Endothelial cell of umbilical vein (primary cell): ENCODE measurements at regions not wholly inside any gene's neighbourhood (a gene's known extent, or its start where the extent isn't known, plus 50 kb on each side); places are given as distances from the start of the nearest gene placed in this dataset.

Experiments used
- BruUV-seq: library from RNA; stranded (reverse); fragments of 400-500 nt; replicated peaks from 2 replicates; lab custom pipeline; 2021; lab: Mats Ljungman, UMichigan
- CTCF ChIA-PET: fragments of 300-600, 350-600 bp; sonication (Branson Sonifier 250); formaldehyde crosslinking; loops from one replicate; lab custom pipeline; 2021; ENCODE audit warnings: antibody characterized with exemption, inconsistent platforms; lab: Charles Lee
- POLR2A ChIA-PET: fragments of 300-600, 350-600 bp; sonication (Branson Sonifier 250); formaldehyde crosslinking; loops from one replicate; lab custom pipeline; 2021; ENCODE audit warnings: antibody characterized with exemption, inconsistent platforms; lab: Charles Lee
- DNase-seq: peaks from one replicate; pipeline ENCODE4 v3.0.0-alpha.2; 2011; ENCODE audit warnings: low read depth, low spot score
- FAIRE-seq: peaks from 2 replicates; lab custom pipeline; 2011; peaks lifted over from hg19 to GRCh38; lab: Jason Lieb, UNC
- H2AFZ ChIP-seq: 2 replicates; pipeline ENCODE4 v1.6.0; 2012; ENCODE audit warnings: low read depth, low read length, control low read depth, inconsistent platforms
- H3K27ac ChIP-seq: 2 replicates; pipeline ENCODE4 v1.5.1; 2011; ENCODE audit warnings: low read depth, mild to moderate bottlenecking, control low read depth, low read length, moderate library complexity; ENCODE audit not compliant: insufficient read depth
- H3K27me3 ChIP-seq, 2 experiments: 2 replicates each; pipeline versions ENCODE4 v1.6.0 to v1.6.1; 2011; ENCODE audit warnings: low read length in 2 of 2, mixed read lengths in 1 of 2; ENCODE audit not compliant: control insufficient read depth in 2 of 2, insufficient read depth in 2 of 2
- H3K36me3 ChIP-seq, 2 experiments: 2 replicates in 1 of 2; 3 replicates in 1 of 2; pipeline ENCODE4 v1.5.1; 2011; ENCODE audit warnings: low read length in 2 of 2, mild to moderate bottlenecking in 1 of 2, moderate library complexity in 1 of 2; ENCODE audit not compliant: control insufficient read depth in 2 of 2, insufficient read depth in 2 of 2; ENCODE audit errors: extremely low read depth in 1 of 2
- H3K4me1 ChIP-seq: 3 replicates; pipeline ENCODE4 v1.5.1; 2011; ENCODE audit warnings: mild to moderate bottlenecking, low read length; ENCODE audit not compliant: control insufficient read depth, insufficient read depth; ENCODE audit errors: extremely low read depth
- H3K4me2 ChIP-seq: 2 replicates; pipeline ENCODE4 v1.6.1; 2011; ENCODE audit warnings: low read length, control low read depth, mixed read lengths; ENCODE audit not compliant: insufficient read depth
- H3K4me3 ChIP-seq, 3 experiments: fragments of 200-600 bp in 1 of 3; sonication (generic), shearing (Covaris generic) in 1 of 3; replicated peaks in 1 of 3; 2 replicates each; pipeline ENCODE4 v1.5.1; 2011 to 2016; ENCODE audit warnings: control low read depth in 3 of 3, low read length in 3 of 3, mild to moderate bottlenecking in 2 of 3, inconsistent platforms in 1 of 3, low read depth in 1 of 3, moderate library complexity in 1 of 3; ENCODE audit not compliant: insufficient read depth in 1 of 3
- H3K79me2 ChIP-seq: 2 replicates; pipeline ENCODE4 v1.6.0; 2012; ENCODE audit warnings: low read length, inconsistent platforms; ENCODE audit not compliant: control insufficient read depth, insufficient read depth
- H3K9ac ChIP-seq: replicated peaks from 2 replicates; pipeline ENCODE3; 2011; ENCODE audit warnings: low read length, control low read depth; ENCODE audit not compliant: insufficient read depth; ENCODE audit errors: extremely low read depth
- H3K9me1 ChIP-seq: replicated peaks from 3 replicates; pipeline ENCODE4 v1.6.0; 2011; ENCODE audit warnings: mild to moderate bottlenecking, low read length; ENCODE audit not compliant: control insufficient read depth, insufficient read depth; ENCODE audit errors: extremely low read depth
- H3K9me3 ChIP-seq: replicated peaks from 2 replicates; pipeline ENCODE4 v1.5.1; 2012; ENCODE audit warnings: low read length, inconsistent platforms; ENCODE audit not compliant: control insufficient read depth, insufficient read depth
- H4K20me1 ChIP-seq: replicated peaks from 2 replicates; pipeline ENCODE3; 2011; ENCODE audit warnings: mild to moderate bottlenecking, low read length; ENCODE audit not compliant: control insufficient read depth, insufficient read depth; ENCODE audit errors: extremely low read depth
- EZH2 ChIP-seq: IDR thresholded peaks from 2 replicates; pipeline ENCODE4 v1.6.1; 2012; ENCODE audit warnings: borderline replicate concordance, low read depth, mild to moderate bottlenecking, moderate library complexity, low read length, inconsistent platforms; ENCODE audit not compliant: severe bottlenecking
- FOS ChIP-seq: IDR thresholded peaks from 2 replicates; pipeline ENCODE4 v1.6.1; 2011; ENCODE audit warnings: mild to moderate bottlenecking, low read length, moderate library complexity, borderline replicate concordance; ENCODE audit not compliant: insufficient read depth
- GATA2 ChIP-seq: IDR thresholded peaks from 2 replicates; pipeline ENCODE4 v1.7.0; 2011; ENCODE audit warnings: low read depth, mild to moderate bottlenecking, moderate library complexity, mixed read lengths, low read length; ENCODE audit not compliant: insufficient read length, insufficient read depth
- JUN ChIP-seq: IDR thresholded peaks from 2 replicates; pipeline ENCODE4 v1.6.1; 2011; ENCODE audit warnings: borderline replicate concordance, low read depth; ENCODE audit not compliant: insufficient read length, insufficient read depth
- MYC ChIP-seq: IDR thresholded peaks from one replicate; pipeline ENCODE4 v1.6.1; 2011; ENCODE audit warnings: mild to moderate bottlenecking, low read depth, low read length
- POLR2A ChIP-seq: IDR thresholded peaks from 2 replicates; pipeline ENCODE4 v1.6.1; 2012; ENCODE audit warnings: low read depth, mild to moderate bottlenecking, control low read depth, low read length
- POLR2AphosphoS5 ChIP-seq: IDR thresholded peaks from 2 replicates; pipeline ENCODE4 v1.6.1; 2012; ENCODE audit warnings: low read depth, mild to moderate bottlenecking, control low read depth, low read length, moderate library complexity; ENCODE audit not compliant: insufficient read depth
- dilution Hi-C: fragments of 300-500 bp; cut with MboI; formaldehyde crosslinking; loops from one replicate; pipeline ENCODE4 v1.15.0; 2019; ENCODE audit warnings: low sequenced_read_pairs; ENCODE audit not compliant: extremely low pct_ligation_motif_present
- intact Hi-C: fragments of 100-400 bp; cut with micrococcal nuclease; formaldehyde crosslinking; loops from one replicate; pipeline ENCODE4 v1.10.0; 2022
- TF ChIP-seq, protein P1 (sequence below), 2 donors: IDR thresholded peaks; 1 replicate in 1 of 2; 2 replicates in 1 of 2; pipeline ENCODE4 v1.5.1; 2011; ENCODE audit warnings: low read length in 2 of 2, mild to moderate bottlenecking in 2 of 2, moderate library complexity in 2 of 2, control low read depth in 1 of 2, inconsistent platforms in 1 of 2, low read depth in 1 of 2; ENCODE audit not compliant: insufficient read depth in 1 of 2; ENCODE audit errors: extremely low read depth in 1 of 2
- TF ChIP-seq, protein P2 (sequence below): IDR thresholded peaks from 2 replicates; pipeline ENCODE4 v1.6.1; 2011; ENCODE audit not compliant: insufficient read depth, insufficient read length

DNA sequence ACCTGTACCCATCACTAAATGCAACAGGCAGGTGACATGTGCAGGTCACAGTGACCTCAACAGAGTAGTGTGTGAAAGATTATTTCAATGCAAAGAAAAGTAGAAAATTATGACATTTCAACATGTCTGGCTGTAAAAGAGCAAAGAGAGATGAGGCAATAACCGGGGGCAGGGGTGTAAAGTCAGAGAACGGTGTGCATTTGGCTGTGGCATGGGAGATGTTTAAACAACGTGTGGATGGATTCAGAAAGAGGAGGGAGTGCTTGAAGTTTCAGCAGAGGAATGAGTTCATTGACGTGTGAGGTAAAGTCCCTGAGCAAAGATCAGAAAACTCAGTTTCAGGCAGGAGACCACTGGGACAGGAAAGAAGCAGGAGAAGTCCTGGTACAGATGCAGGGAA lies 229.7 kb downstream of the BUD13 start:
- dilution Hi-C loops: no loop called here
- CTCF ChIA-PET: no interaction called here
- Histone ChIP-seq H3K4me3 (no peak overlapping the region), H2AFZ (no peak overlapping the region), H3K9ac (no peak overlapping the region), H3K79me2 (no peaks in the 10 kb centered on the region), H3K4me1 (no peaks in the 10 kb centered on the region), H3K9me1 (no peaks in the 10 kb centered on the region), H3K27me3 (peaks cover 0 to 7% of the 10 kb centered on the region in 2 experiments), H3K4me2 (no peak overlapping the region), H3K9me3 (no peaks in the 10 kb centered on the region), H3K36me3 (no peaks in the 10 kb centered on the region), H3K27ac (no peak overlapping the region), H4K20me1 (no peaks in the 10 kb centered on the region)
- intact Hi-C loops: no loop called here
- no peak for DNase-seq
- no peak for FAIRE-seq
- no TSS peak for BruUV-seq
- POLR2A ChIA-PET: no interaction called here
- TF ChIP-seq, protein P1, sequence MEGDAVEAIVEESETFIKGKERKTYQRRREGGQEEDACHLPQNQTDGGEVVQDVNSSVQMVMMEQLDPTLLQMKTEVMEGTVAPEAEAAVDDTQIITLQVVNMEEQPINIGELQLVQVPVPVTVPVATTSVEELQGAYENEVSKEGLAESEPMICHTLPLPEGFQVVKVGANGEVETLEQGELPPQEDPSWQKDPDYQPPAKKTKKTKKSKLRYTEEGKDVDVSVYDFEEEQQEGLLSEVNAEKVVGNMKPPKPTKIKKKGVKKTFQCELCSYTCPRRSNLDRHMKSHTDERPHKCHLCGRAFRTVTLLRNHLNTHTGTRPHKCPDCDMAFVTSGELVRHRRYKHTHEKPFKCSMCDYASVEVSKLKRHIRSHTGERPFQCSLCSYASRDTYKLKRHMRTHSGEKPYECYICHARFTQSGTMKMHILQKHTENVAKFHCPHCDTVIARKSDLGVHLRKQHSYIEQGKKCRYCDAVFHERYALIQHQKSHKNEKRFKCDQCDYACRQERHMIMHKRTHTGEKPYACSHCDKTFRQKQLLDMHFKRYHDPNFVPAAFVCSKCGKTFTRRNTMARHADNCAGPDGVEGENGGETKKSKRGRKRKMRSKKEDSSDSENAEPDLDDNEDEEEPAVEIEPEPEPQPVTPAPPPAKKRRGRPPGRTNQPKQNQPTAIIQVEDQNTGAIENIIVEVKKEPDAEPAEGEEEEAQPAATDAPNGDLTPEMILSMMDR (IDR thresholded peaks at IDR 0.05; ENCODE audit: extremely low read depth in 1 of 2, insufficient read depth in 1 of 2, low read depth in 1 of 2, low read length in 2 of 2): no peak
- TF ChIP-seq MYC (no peak), POLR2A (no peak), FOS (no peak), EZH2 (no peak), POLR2AphosphoS5 (no peak), JUN (no peak), GATA2 (no peak)
- TF ChIP-seq, protein P2, sequence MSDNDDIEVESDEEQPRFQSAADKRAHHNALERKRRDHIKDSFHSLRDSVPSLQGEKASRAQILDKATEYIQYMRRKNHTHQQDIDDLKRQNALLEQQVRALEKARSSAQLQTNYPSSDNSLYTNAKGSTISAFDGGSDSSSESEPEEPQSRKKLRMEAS: no peak
